Endothelial cell of umbilical vein (primary cell): ENCODE measurements at regions not wholly inside any gene's neighbourhood (a gene's known extent, or its start where the extent isn't known, plus 50 kb on each side); places are given as distances from the start of the nearest gene placed in this dataset.

Experiments used
- EZH2 ChIP-seq: IDR thresholded peaks from 2 replicates; pipeline ENCODE4 v1.6.1; 2012; ENCODE audit warnings: borderline replicate concordance, low read depth, mild to moderate bottlenecking, moderate library complexity, low read length, inconsistent platforms; ENCODE audit not compliant: severe bottlenecking
- FOS ChIP-seq: IDR thresholded peaks from 2 replicates; pipeline ENCODE4 v1.6.1; 2011; ENCODE audit warnings: mild to moderate bottlenecking, low read length, moderate library complexity, borderline replicate concordance; ENCODE audit not compliant: insufficient read depth
- GATA2 ChIP-seq: IDR thresholded peaks from 2 replicates; pipeline ENCODE4 v1.7.0; 2011; ENCODE audit warnings: low read depth, mild to moderate bottlenecking, moderate library complexity, mixed read lengths, low read length; ENCODE audit not compliant: insufficient read length, insufficient read depth
- JUN ChIP-seq: IDR thresholded peaks from 2 replicates; pipeline ENCODE4 v1.6.1; 2011; ENCODE audit warnings: borderline replicate concordance, low read depth; ENCODE audit not compliant: insufficient read length, insufficient read depth
- MYC ChIP-seq: IDR thresholded peaks from one replicate; pipeline ENCODE4 v1.6.1; 2011; ENCODE audit warnings: mild to moderate bottlenecking, low read depth, low read length
- POLR2A ChIP-seq: IDR thresholded peaks from 2 replicates; pipeline ENCODE4 v1.6.1; 2012; ENCODE audit warnings: low read depth, mild to moderate bottlenecking, control low read depth, low read length
- POLR2AphosphoS5 ChIP-seq: IDR thresholded peaks from 2 replicates; pipeline ENCODE4 v1.6.1; 2012; ENCODE audit warnings: low read depth, mild to moderate bottlenecking, control low read depth, low read length, moderate library complexity; ENCODE audit not compliant: insufficient read depth
- TF ChIP-seq, protein P1 (sequence below), 2 donors: IDR thresholded peaks; 1 replicate in 1 of 2; 2 replicates in 1 of 2; pipeline ENCODE4 v1.5.1; 2011; ENCODE audit warnings: low read length in 2 of 2, mild to moderate bottlenecking in 2 of 2, moderate library complexity in 2 of 2, control low read depth in 1 of 2, inconsistent platforms in 1 of 2, low read depth in 1 of 2; ENCODE audit not compliant: insufficient read depth in 1 of 2; ENCODE audit errors: extremely low read depth in 1 of 2
- TF ChIP-seq, protein P2 (sequence below): IDR thresholded peaks from 2 replicates; pipeline ENCODE4 v1.6.1; 2011; ENCODE audit not compliant: insufficient read depth, insufficient read length

DNA sequence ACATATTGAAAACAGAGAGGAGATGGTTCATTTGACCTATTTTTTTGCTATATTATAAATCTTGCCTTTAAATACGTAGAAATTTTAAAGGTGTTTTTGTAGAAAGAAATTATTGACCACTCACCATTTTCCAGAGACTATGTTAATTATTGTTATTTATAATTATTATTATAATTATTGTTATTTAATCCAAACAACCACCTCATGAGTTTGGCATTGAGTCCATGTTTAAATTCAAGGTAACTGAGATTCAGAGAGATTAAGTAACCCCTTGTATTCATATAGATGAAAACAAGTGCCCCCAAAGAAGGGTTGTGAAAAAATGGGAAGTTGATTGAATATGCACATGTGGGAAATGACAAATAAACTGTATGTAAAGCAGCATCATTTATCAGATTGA is 692.5 kb upstream of the MIR17HG start:
- TF ChIP-seq POLR2A (no peak), POLR2AphosphoS5 (no peak), FOS (no peak), EZH2 (no peak), JUN (no peak), MYC (no peak), GATA2 (no peak)
- TF ChIP-seq, protein P1, sequence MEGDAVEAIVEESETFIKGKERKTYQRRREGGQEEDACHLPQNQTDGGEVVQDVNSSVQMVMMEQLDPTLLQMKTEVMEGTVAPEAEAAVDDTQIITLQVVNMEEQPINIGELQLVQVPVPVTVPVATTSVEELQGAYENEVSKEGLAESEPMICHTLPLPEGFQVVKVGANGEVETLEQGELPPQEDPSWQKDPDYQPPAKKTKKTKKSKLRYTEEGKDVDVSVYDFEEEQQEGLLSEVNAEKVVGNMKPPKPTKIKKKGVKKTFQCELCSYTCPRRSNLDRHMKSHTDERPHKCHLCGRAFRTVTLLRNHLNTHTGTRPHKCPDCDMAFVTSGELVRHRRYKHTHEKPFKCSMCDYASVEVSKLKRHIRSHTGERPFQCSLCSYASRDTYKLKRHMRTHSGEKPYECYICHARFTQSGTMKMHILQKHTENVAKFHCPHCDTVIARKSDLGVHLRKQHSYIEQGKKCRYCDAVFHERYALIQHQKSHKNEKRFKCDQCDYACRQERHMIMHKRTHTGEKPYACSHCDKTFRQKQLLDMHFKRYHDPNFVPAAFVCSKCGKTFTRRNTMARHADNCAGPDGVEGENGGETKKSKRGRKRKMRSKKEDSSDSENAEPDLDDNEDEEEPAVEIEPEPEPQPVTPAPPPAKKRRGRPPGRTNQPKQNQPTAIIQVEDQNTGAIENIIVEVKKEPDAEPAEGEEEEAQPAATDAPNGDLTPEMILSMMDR (IDR thresholded peaks at IDR 0.05; ENCODE audit: extremely low read depth in 1 of 2, insufficient read depth in 1 of 2, low read depth in 1 of 2, low read length in 2 of 2): no peak
- TF ChIP-seq, protein P2, sequence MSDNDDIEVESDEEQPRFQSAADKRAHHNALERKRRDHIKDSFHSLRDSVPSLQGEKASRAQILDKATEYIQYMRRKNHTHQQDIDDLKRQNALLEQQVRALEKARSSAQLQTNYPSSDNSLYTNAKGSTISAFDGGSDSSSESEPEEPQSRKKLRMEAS: no peak
